HEK293T (cell line): ENCODE measurements at regions not wholly inside any gene's neighbourhood (a gene's known extent, or its start where the extent isn't known, plus 50 kb on each side); places are given as distances from the start of the nearest gene placed in this dataset.

Experiments
- CTBP1 ChIP-seq: fragments of 450-650 bp; IDR thresholded peaks from 2 replicates; pipeline ENCODE4 v1.6.1; 2016; ENCODE audit warnings: borderline replicate concordance
- ELF4 ChIP-seq: fragments of 450-650 bp; IDR thresholded peaks from 2 replicates; pipeline ENCODE4 v1.6.1; 2017; ENCODE audit warnings: antibody characterized with exemption
- L3MBTL2 ChIP-seq: fragments of 450-650 bp; conservative IDR thresholded peaks from 2 replicates; pipeline ENCODE4 v1.6.1; 2016; ENCODE audit warnings: mild to moderate bottlenecking
- NFRKB ChIP-seq: fragments of 450-650 bp; IDR thresholded peaks from 2 replicates; pipeline ENCODE4 v1.6.1; 2016; ENCODE audit warnings: mild to moderate bottlenecking, moderate library complexity
- PKNOX1 ChIP-seq: fragments of 450-650 bp; IDR thresholded peaks from 2 replicates; pipeline ENCODE4 v1.6.1; 2016
- SP1 ChIP-seq: fragments of 450-650 bp; IDR thresholded peaks from 2 replicates; pipeline ENCODE4 v1.6.1; 2017

- TF ChIP-seq L3MBTL2 = no peak
- TF ChIP-seq NFRKB = no peak
- TF ChIP-seq PKNOX1 = no peak
- TF ChIP-seq ELF4 = no peak
- no peak for TF ChIP-seq SP1
- TF ChIP-seq CTBP1 = no peak
These were observed 770.7 kb upstream of the SLC8A1 start for GRCh38 chr2:41222593-41222992.
